ENCODE measurements at regions not wholly inside any gene's neighbourhood (a gene's known extent, or its start where the extent isn't known, plus 50 kb on each side); places are given as distances from the start of the nearest gene placed in this dataset.

GRCh38 chr4:110953191-110953590 lies 330.3 kb upstream of the PITX2 start:
- Histone ChIP-seq H3K36me3 (ENCODE audit: control insufficient read depth in 2 of 2, insufficient read depth in 2 of 2, low read length in 1 of 2) (no peaks in the 10 kb centered on the region), H3K27me3 (ENCODE audit: control insufficient read depth in 1 of 2, insufficient read depth in 2 of 2, low read length in 2 of 2) (no peaks in the 10 kb centered on the region), H3K27ac (ENCODE audit: low read depth in 2 of 2, low read length in 1 of 2) (no peak overlapping the region), H3K4me3 (ENCODE audit: low read depth in 1 of 2, low read length in 2 of 2) (no peak overlapping the region), H3K4me1 (ENCODE audit: control insufficient read depth in 2 of 2, insufficient read depth in 2 of 2, low read length in 1 of 2) (no peaks in the 10 kb centered on the region), H3K9me3 (ENCODE audit: control insufficient read depth in 2 of 2, insufficient read depth in 1 of 2, low read depth in 1 of 2, low read length in 1 of 2) (no peaks in the 10 kb centered on the region)
- WGBS, 2 donors = 57 to 65% methylated on average over 1 of the region's 1 CpG

GRCh38 chr4:110953898-110954297 lies 331.0 kb upstream of the PITX2 start:
- H3K9me3 ChIP-seq (ENCODE audit: control insufficient read depth in 2 of 2, insufficient read depth in 1 of 2, low read depth in 1 of 2, low read length in 1 of 2) = no peaks in the 10 kb centered on the region
- H3K36me3 ChIP-seq (ENCODE audit: control insufficient read depth in 2 of 2, insufficient read depth in 2 of 2, low read length in 1 of 2) = no peaks in the 10 kb centered on the region
- H3K27ac ChIP-seq (ENCODE audit: low read depth in 2 of 2, low read length in 1 of 2) = no peak overlapping the region
- no peaks in the 10 kb centered on the region for H3K4me1 ChIP-seq (ENCODE audit: control insufficient read depth in 2 of 2, insufficient read depth in 2 of 2, low read length in 1 of 2)
- H3K4me3 ChIP-seq (ENCODE audit: low read depth in 1 of 2, low read length in 2 of 2) = no peak overlapping the region
- WGBS, 2 donors = 63 to 71% methylated on average over 4 of the region's 4 CpGs
- no peaks in the 10 kb centered on the region for H3K27me3 ChIP-seq (ENCODE audit: control insufficient read depth in 1 of 2, insufficient read depth in 2 of 2, low read length in 2 of 2)

GRCh38 chr4:110955748-110956147 lies 332.9 kb upstream of the PITX2 start:
- H3K9me3 ChIP-seq (ENCODE audit: control insufficient read depth in 2 of 2, insufficient read depth in 1 of 2, low read depth in 1 of 2, low read length in 1 of 2) = no peaks in the 10 kb centered on the region
- no peaks in the 10 kb centered on the region for H3K36me3 ChIP-seq (ENCODE audit: control insufficient read depth in 2 of 2, insufficient read depth in 2 of 2, low read length in 1 of 2)
- H3K27me3 ChIP-seq (ENCODE audit: control insufficient read depth in 1 of 2, insufficient read depth in 2 of 2, low read length in 2 of 2) = no peaks in the 10 kb centered on the region
- no peak overlapping the region for H3K4me3 ChIP-seq (ENCODE audit: low read depth in 1 of 2, low read length in 2 of 2)
- WGBS, 2 donors = 88 to 93% methylated on average over 1 of the region's 1 CpG
- no peaks in the 10 kb centered on the region for H3K4me1 ChIP-seq (ENCODE audit: control insufficient read depth in 2 of 2, insufficient read depth in 2 of 2, low read length in 1 of 2)
- no peak overlapping the region for H3K27ac ChIP-seq (ENCODE audit: low read depth in 2 of 2, low read length in 1 of 2)

GRCh38 chr4:110959041-110959643 lies 336.3 kb upstream of the PITX2 start:
- Histone ChIP-seq H3K4me3 (ENCODE audit: low read depth in 1 of 2, low read length in 2 of 2) (no peak overlapping the region), H3K27me3 (ENCODE audit: control insufficient read depth in 1 of 2, insufficient read depth in 2 of 2, low read length in 2 of 2) (no peaks in the 10 kb centered on the region), H3K27ac (ENCODE audit: low read depth in 2 of 2, low read length in 1 of 2) (no peak overlapping the region), H3K4me1 (ENCODE audit: control insufficient read depth in 2 of 2, insufficient read depth in 2 of 2, low read length in 1 of 2) (no peaks in the 10 kb centered on the region), H3K36me3 (ENCODE audit: control insufficient read depth in 2 of 2, insufficient read depth in 2 of 2, low read length in 1 of 2) (no peaks in the 10 kb centered on the region), H3K9me3 (ENCODE audit: control insufficient read depth in 2 of 2, insufficient read depth in 1 of 2, low read depth in 1 of 2, low read length in 1 of 2) (no peaks in the 10 kb centered on the region)

- no peaks in the 10 kb centered on the region for H3K27me3 ChIP-seq (ENCODE audit: control insufficient read depth in 1 of 2, insufficient read depth in 2 of 2, low read length in 2 of 2)
- WGBS, 2 donors = 85 to 90% methylated on average over 3 of the region's 3 CpGs
- no peaks in the 10 kb centered on the region for H3K4me1 ChIP-seq (ENCODE audit: control insufficient read depth in 2 of 2, insufficient read depth in 2 of 2, low read length in 1 of 2)
- H3K36me3 ChIP-seq (ENCODE audit: control insufficient read depth in 2 of 2, insufficient read depth in 2 of 2, low read length in 1 of 2) = no peaks in the 10 kb centered on the region
- no peak overlapping the region for H3K27ac ChIP-seq (ENCODE audit: low read depth in 2 of 2, low read length in 1 of 2)
- no peaks in the 10 kb centered on the region for H3K9me3 ChIP-seq (ENCODE audit: control insufficient read depth in 2 of 2, insufficient read depth in 1 of 2, low read depth in 1 of 2, low read length in 1 of 2)
- H3K4me3 ChIP-seq (ENCODE audit: low read depth in 1 of 2, low read length in 2 of 2) = no peak overlapping the region
These were observed 338.2 kb upstream of the PITX2 start for GRCh38 chr4:110961066-110961465.

- H3K27me3 ChIP-seq (ENCODE audit: control insufficient read depth in 1 of 2, insufficient read depth in 2 of 2, low read length in 2 of 2) = no peaks in the 10 kb centered on the region
- H3K4me1 ChIP-seq (ENCODE audit: control insufficient read depth in 2 of 2, insufficient read depth in 2 of 2, low read length in 1 of 2) = no peaks in the 10 kb centered on the region
- H3K4me3 ChIP-seq (ENCODE audit: low read depth in 1 of 2, low read length in 2 of 2) = no peak overlapping the region
- 77 to 89% methylated on average over 3 of the region's 3 CpGs for WGBS, 2 donors
- no peak overlapping the region for H3K27ac ChIP-seq (ENCODE audit: low read depth in 2 of 2, low read length in 1 of 2)
- H3K9me3 ChIP-seq (ENCODE audit: control insufficient read depth in 2 of 2, insufficient read depth in 1 of 2, low read depth in 1 of 2, low read length in 1 of 2) = no peaks in the 10 kb centered on the region
- no peaks in the 10 kb centered on the region for H3K36me3 ChIP-seq (ENCODE audit: control insufficient read depth in 2 of 2, insufficient read depth in 2 of 2, low read length in 1 of 2)
These were observed 339.7 kb upstream of the PITX2 start for GRCh38 chr4:110962616-110963015.

GRCh38 chr4:110963662-110964280 lies 340.9 kb upstream of the PITX2 start:
- H3K27me3 ChIP-seq (ENCODE audit: control insufficient read depth in 1 of 2, insufficient read depth in 2 of 2, low read length in 2 of 2) = no peaks in the 10 kb centered on the region
- H3K4me1 ChIP-seq (ENCODE audit: control insufficient read depth in 2 of 2, insufficient read depth in 2 of 2, low read length in 1 of 2) = no peaks in the 10 kb centered on the region
- no peaks in the 10 kb centered on the region for H3K36me3 ChIP-seq (ENCODE audit: control insufficient read depth in 2 of 2, insufficient read depth in 2 of 2, low read length in 1 of 2)
- no peak overlapping the region for H3K4me3 ChIP-seq (ENCODE audit: low read depth in 1 of 2, low read length in 2 of 2)
- 59 to 60% methylated on average over 11 of the region's 11 CpGs for WGBS, 2 donors
- H3K9me3 ChIP-seq (ENCODE audit: control insufficient read depth in 2 of 2, insufficient read depth in 1 of 2, low read depth in 1 of 2, low read length in 1 of 2) = no peaks in the 10 kb centered on the region
- no peak overlapping the region for H3K27ac ChIP-seq (ENCODE audit: low read depth in 2 of 2, low read length in 1 of 2)

GRCh38 chr4:110967936-110968335 lies 345.1 kb upstream of the PITX2 start:
- no peaks in the 10 kb centered on the region for H3K36me3 ChIP-seq (ENCODE audit: control insufficient read depth in 2 of 2, insufficient read depth in 2 of 2, low read length in 1 of 2)
- no peaks in the 10 kb centered on the region for H3K27me3 ChIP-seq (ENCODE audit: control insufficient read depth in 1 of 2, insufficient read depth in 2 of 2, low read length in 2 of 2)
- H3K4me3 ChIP-seq (ENCODE audit: low read depth in 1 of 2, low read length in 2 of 2) = no peak overlapping the region
- WGBS, 2 donors = 76 to 78% methylated on average over 1 of the region's 1 CpG
- no peak overlapping the region for H3K27ac ChIP-seq (ENCODE audit: low read depth in 2 of 2, low read length in 1 of 2)
- no peaks in the 10 kb centered on the region for H3K4me1 ChIP-seq (ENCODE audit: control insufficient read depth in 2 of 2, insufficient read depth in 2 of 2, low read length in 1 of 2)
- no peaks in the 10 kb centered on the region for H3K9me3 ChIP-seq (ENCODE audit: control insufficient read depth in 2 of 2, insufficient read depth in 1 of 2, low read depth in 1 of 2, low read length in 1 of 2)

- Histone ChIP-seq H3K27me3 (ENCODE audit: control insufficient read depth in 1 of 2, insufficient read depth in 2 of 2, low read length in 2 of 2) (no peaks in the 10 kb centered on the region), H3K9me3 (ENCODE audit: control insufficient read depth in 2 of 2, insufficient read depth in 1 of 2, low read depth in 1 of 2, low read length in 1 of 2) (no peaks in the 10 kb centered on the region), H3K27ac (ENCODE audit: low read depth in 2 of 2, low read length in 1 of 2) (no peak overlapping the region), H3K4me1 (ENCODE audit: control insufficient read depth in 2 of 2, insufficient read depth in 2 of 2, low read length in 1 of 2) (no peaks in the 10 kb centered on the region), H3K4me3 (ENCODE audit: low read depth in 1 of 2, low read length in 2 of 2) (no peak overlapping the region), H3K36me3 (ENCODE audit: control insufficient read depth in 2 of 2, insufficient read depth in 2 of 2, low read length in 1 of 2) (no peaks in the 10 kb centered on the region)
- 3 to 4% methylated on average over 3 of the region's 3 CpGs for WGBS, 2 donors
These were observed 347.8 kb upstream of the PITX2 start for GRCh38 chr4:110970642-110971041.

GRCh38 chr4:110975338-110975737 lies 352.5 kb upstream of the PITX2 start:
- H3K4me1 ChIP-seq (ENCODE audit: control insufficient read depth in 2 of 2, insufficient read depth in 2 of 2, low read length in 1 of 2) = no peaks in the 10 kb centered on the region
- no peak overlapping the region for H3K4me3 ChIP-seq (ENCODE audit: low read depth in 1 of 2, low read length in 2 of 2)
- H3K27ac ChIP-seq (ENCODE audit: low read depth in 2 of 2, low read length in 1 of 2) = no peak overlapping the region
- 87 to 90% methylated on average over 6 of the region's 6 CpGs for WGBS, 2 donors
- H3K9me3 ChIP-seq (ENCODE audit: control insufficient read depth in 2 of 2, insufficient read depth in 1 of 2, low read depth in 1 of 2, low read length in 1 of 2) = no peaks in the 10 kb centered on the region
- no peaks in the 10 kb centered on the region for H3K27me3 ChIP-seq (ENCODE audit: control insufficient read depth in 1 of 2, insufficient read depth in 2 of 2, low read length in 2 of 2)
- no peaks in the 10 kb centered on the region for H3K36me3 ChIP-seq (ENCODE audit: control insufficient read depth in 2 of 2, insufficient read depth in 2 of 2, low read length in 1 of 2)
